WI38 (cell line): ENCODE measurements at regions not wholly inside any gene's neighbourhood (a gene's known extent, or its start where the extent isn't known, plus 50 kb on each side); places are given as distances from the start of the nearest gene placed in this dataset.

Source experiments
- H3K4me3 ChIP-seq: 2 replicates; pipeline ENCODE4 v1.5.1; 2011; ENCODE audit warnings: low read depth, mild to moderate bottlenecking, control low read depth, low read length
- TF ChIP-seq, protein P1 (sequence below): IDR thresholded peaks from 2 replicates; pipeline ENCODE4 v1.5.1; 2012; ENCODE audit warnings: low read depth, mild to moderate bottlenecking, control low read depth, low read length

GRCh38 chr3:26246901-26247300 is 375.7 kb upstream of the LRRC3B start:
- no peak overlapping the region for H3K4me3 ChIP-seq
- TF ChIP-seq, protein P1, sequence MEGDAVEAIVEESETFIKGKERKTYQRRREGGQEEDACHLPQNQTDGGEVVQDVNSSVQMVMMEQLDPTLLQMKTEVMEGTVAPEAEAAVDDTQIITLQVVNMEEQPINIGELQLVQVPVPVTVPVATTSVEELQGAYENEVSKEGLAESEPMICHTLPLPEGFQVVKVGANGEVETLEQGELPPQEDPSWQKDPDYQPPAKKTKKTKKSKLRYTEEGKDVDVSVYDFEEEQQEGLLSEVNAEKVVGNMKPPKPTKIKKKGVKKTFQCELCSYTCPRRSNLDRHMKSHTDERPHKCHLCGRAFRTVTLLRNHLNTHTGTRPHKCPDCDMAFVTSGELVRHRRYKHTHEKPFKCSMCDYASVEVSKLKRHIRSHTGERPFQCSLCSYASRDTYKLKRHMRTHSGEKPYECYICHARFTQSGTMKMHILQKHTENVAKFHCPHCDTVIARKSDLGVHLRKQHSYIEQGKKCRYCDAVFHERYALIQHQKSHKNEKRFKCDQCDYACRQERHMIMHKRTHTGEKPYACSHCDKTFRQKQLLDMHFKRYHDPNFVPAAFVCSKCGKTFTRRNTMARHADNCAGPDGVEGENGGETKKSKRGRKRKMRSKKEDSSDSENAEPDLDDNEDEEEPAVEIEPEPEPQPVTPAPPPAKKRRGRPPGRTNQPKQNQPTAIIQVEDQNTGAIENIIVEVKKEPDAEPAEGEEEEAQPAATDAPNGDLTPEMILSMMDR, result no peak

GRCh38 chr3:26247712-26248111 is 374.9 kb upstream of the LRRC3B start:
- TF ChIP-seq, protein P1, result no peak
- H3K4me3 ChIP-seq, result no peak overlapping the region

- H3K4me3 ChIP-seq, result no peak overlapping the region
- TF ChIP-seq, protein P1, result no peak
These were observed 370.6 kb upstream of the LRRC3B start for GRCh38 chr3:26252001-26252400.

- TF ChIP-seq, protein P1, result no peak
- H3K4me3 ChIP-seq, result no peak overlapping the region
These were observed 366.3 kb upstream of the LRRC3B start for GRCh38 chr3:26256224-26256623.

DNA sequence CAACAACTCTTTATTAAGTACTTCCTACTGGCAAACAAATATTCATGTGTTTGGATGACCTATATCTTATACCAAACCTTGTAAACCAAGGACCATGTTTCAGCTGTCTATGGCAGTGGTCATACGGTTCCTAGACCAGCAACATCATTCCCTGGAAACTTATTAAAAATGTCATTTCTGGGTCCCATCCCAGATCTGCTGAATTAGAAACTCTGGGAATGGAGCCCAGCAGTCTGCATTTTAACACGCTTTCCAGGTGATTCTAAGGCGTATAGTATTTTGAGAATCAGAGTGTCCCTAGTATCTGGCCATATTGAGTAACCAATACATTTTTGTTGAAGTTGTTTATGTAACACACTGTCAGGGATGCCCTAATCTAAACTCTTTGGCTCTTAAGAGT is 363.4 kb upstream of the LRRC3B start:
- TF ChIP-seq, protein P1, result no peak
- H3K4me3 ChIP-seq, result no peak overlapping the region

- TF ChIP-seq, protein P1, result no peak
- no peak overlapping the region for H3K4me3 ChIP-seq
These were observed 362.4 kb upstream of the LRRC3B start for GRCh38 chr3:26260139-26260538.

DNA sequence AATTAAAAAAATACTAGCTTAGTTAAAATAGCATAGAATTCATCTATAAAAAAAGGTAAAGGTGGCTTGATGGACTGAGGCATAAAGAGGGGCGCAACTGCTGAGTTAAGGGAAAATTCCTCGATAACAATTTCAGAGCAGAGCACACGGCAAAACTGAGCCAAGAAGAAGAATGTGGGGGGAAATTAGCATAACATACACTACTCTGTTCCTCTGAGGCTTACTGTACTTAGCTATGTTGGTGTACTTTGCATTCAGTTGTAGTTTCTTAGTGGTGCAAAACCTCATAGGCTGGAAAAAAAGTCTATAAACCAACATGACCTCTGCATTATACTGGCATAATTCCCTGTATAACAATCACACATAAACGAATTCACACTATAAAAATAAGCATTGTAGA is 357.9 kb upstream of the LRRC3B start:
- H3K4me3 ChIP-seq, result no peak overlapping the region
- TF ChIP-seq, protein P1, result no peak
